Lung (tissue), 11 donors: ENCODE measurements at regions not wholly inside any gene's neighbourhood (a gene's known extent, or its start where the extent isn't known, plus 50 kb on each side); places are given as distances from the start of the nearest gene placed in this dataset.
A peak's percentile ranks its signal among the peaks of the same experiment; 100 is the strongest.

Experiments
- ATAC-seq: fragments of 200-7000 bp; cut with Tn5 transposase; one replicate; pipeline ENCODE4 v1.9.1; 2020; ENCODE audit warnings: moderate number of reproducible peaks; ENCODE audit not compliant: insufficient read depth, low FRiP score
- DNase-seq, 3 donors: peaks; one replicate each; pipeline ENCODE4 v3.0.0-alpha.2; 2013 to 2017
- H3K27ac ChIP-seq, 2 donors: one replicate each; pipeline ENCODE4 v1.5.1; 2013; ENCODE audit warnings: mild to moderate bottlenecking in 2 of 2, moderate library complexity in 2 of 2, control low read depth in 1 of 2, inconsistent platforms in 1 of 2, low read depth in 1 of 2, low read length in 1 of 2
- H3K27me3 ChIP-seq, 3 donors: one replicate each; pipeline ENCODE4 v1.5.1; 2013; ENCODE audit warnings: low read length in 2 of 3; ENCODE audit not compliant: control insufficient read depth in 3 of 3, insufficient read depth in 3 of 3
- H3K36me3 ChIP-seq, 4 donors: one replicate each; pipeline ENCODE4 v1.5.1; 2013; ENCODE audit warnings: low read length in 4 of 4, mild to moderate bottlenecking in 1 of 4, moderate library complexity in 1 of 4; ENCODE audit not compliant: control insufficient read depth in 4 of 4, insufficient read depth in 4 of 4
- H3K4me1 ChIP-seq, 5 donors: one replicate each; pipeline ENCODE4 v1.5.1; 2013; ENCODE audit warnings: low read length in 5 of 5, mild to moderate bottlenecking in 2 of 5, moderate library complexity in 1 of 5; ENCODE audit not compliant: control insufficient read depth in 5 of 5, insufficient read depth in 5 of 5
- H3K4me3 ChIP-seq: one replicate; pipeline ENCODE4 v1.5.1; 2013; ENCODE audit warnings: mild to moderate bottlenecking, control low read depth, moderate library complexity
- H3K9ac ChIP-seq, 2 donors: one replicate each; pipeline ENCODE4 v1.5.1; 2013; ENCODE audit warnings: low read length in 2 of 2, control low read depth in 1 of 2; ENCODE audit not compliant: insufficient read depth in 1 of 2
- H3K9me3 ChIP-seq, 4 donors: one replicate each; pipeline ENCODE4 v1.5.1; 2013; ENCODE audit warnings: low read length in 3 of 4, mild to moderate bottlenecking in 1 of 4, moderate library complexity in 1 of 4; ENCODE audit not compliant: control insufficient read depth in 4 of 4, insufficient read depth in 3 of 4
- CTCF ChIP-seq: IDR thresholded peaks from 2 replicates; pipeline ENCODE4 v1.5.1; 2012; ENCODE audit warnings: mild to moderate bottlenecking; ENCODE audit errors: control extremely low read depth, extremely low read depth
- WGBS, 2 donors: extraction: QIAGEN DNeasy Blood & Tissue Kit; methylation state at CpG; one replicate each; pipeline ENCODE4 v1.1.7; 2013; 5-methylcytosine and 5-hydroxymethylcytosine counted together
- donor health status: control.
- donor health status: control.
- donor health status: Bipolar disorder and iron deficiency.
- donor health status: healthy.
- donor health status: DM: yes; HTN: yes; CAD: no.

GRCh38 chr6:139962654-139963347 is 588.4 kb upstream of the CITED2 start:
- Histone ChIP-seq H3K9me3 (no peaks in the 10 kb centered on the region), H3K27me3 (no peaks in the 10 kb centered on the region), H3K4me1 (peaks cover 0 to 47% (median 17%) of the 10 kb centered on the region in 5 donors), H3K27ac (peak overlapping the region in 1 of 2 donors; percentile 0), H3K36me3 (no peaks in the 10 kb centered on the region), H3K4me3 (no peak overlapping the region), H3K9ac (no peak overlapping the region)
- DNase-seq (peak in 1 of 3 donors; percentile 44), ATAC-seq (no peak)
- WGBS, 2 donors: 87 to 89% methylated on average over 6 of the region's 6 CpGs
- TF ChIP-seq CTCF: no peak

GRCh38 chr6:139961190-139961589 is 586.7 kb upstream of the CITED2 start:
- peaks cover 0 to 42% (median 15%) of the 10 kb centered on the region in 5 donors for H3K4me1 ChIP-seq
- no peak for TF ChIP-seq CTCF
- 48 to 69% methylated on average over 2 of the region's 2 CpGs for WGBS, 2 donors
- peak overlapping the region in 1 of 2 donors; percentile 9 for H3K27ac ChIP-seq
- ATAC-seq (no peak), DNase-seq (peak in 1 of 3 donors; percentile 68)
- H3K36me3 ChIP-seq: no peaks in the 10 kb centered on the region
- no peak overlapping the region for H3K4me3 ChIP-seq
- peaks cover 0 to 3% (median 0%) of the 10 kb centered on the region in 4 donors for H3K9me3 ChIP-seq
- no peak overlapping the region for H3K9ac ChIP-seq
- no peaks in the 10 kb centered on the region for H3K27me3 ChIP-seq

- DNase-seq (no peak), ATAC-seq (no peak)
- Histone ChIP-seq H3K9me3 (peaks cover 0 to 4% (median under 1%) of the 10 kb centered on the region in 4 donors), H3K4me1 (peaks cover 0 to 37% (median 12%) of the 10 kb centered on the region in 5 donors), H3K27ac (no peak overlapping the region), H3K27me3 (no peaks in the 10 kb centered on the region), H3K4me3 (no peak overlapping the region), H3K9ac (no peak overlapping the region), H3K36me3 (no peaks in the 10 kb centered on the region)
- WGBS, 2 donors: 68 to 80% methylated on average over 2 of the region's 2 CpGs
- TF ChIP-seq CTCF: no peak
Measured at GRCh38 chr6:139960671-139961070, 586.2 kb upstream of the CITED2 start.
